Stimulated activated CD4-positive, alpha-beta T cell treated with anti-CD3 and anti-CD28 coated beads, Interleukin-1b, Interleukin-23, amount 100 ng/mL, for 48 hours (primary cell): ENCODE measurements at regions not wholly inside any gene's neighbourhood (a gene's known extent, or its start where the extent isn't known, plus 50 kb on each side); places are given as distances from the start of the nearest gene placed in this dataset.
"Not testable (repeated sequence)": the region's sequence is repeated elsewhere in the genome, so short reads cannot be mapped to it uniquely, and the experiment has no call there.

Experiments used
- DNase-seq: peaks from one replicate; pipeline ENCODE4 v3.0.0-alpha.2; 2020

GRCh38 chr7:9552431-9552830, 1119.0 kb downstream of the NXPH1 start:
- DNase-seq, result not testable (repeated sequence)

- no peak for DNase-seq
These were observed 1124.4 kb downstream of the NXPH1 start for GRCh38 chr7:9557853-9558252.

- DNase-seq, result no peak
These were observed 1142.3 kb downstream of the NXPH1 start for GRCh38 chr7:9575716-9576115.

- no peak for DNase-seq
These were observed 1149.4 kb downstream of the NXPH1 start for GRCh38 chr7:9582824-9583223.

- no peak for DNase-seq
These were observed 1165.0 kb downstream of the NXPH1 start for GRCh38 chr7:9598411-9598810.

- DNase-seq, result no peak
These were observed 1167.6 kb downstream of the NXPH1 start for GRCh38 chr7:9600974-9601373.

- no peak for DNase-seq
These were observed 1169.9 kb downstream of the NXPH1 start for GRCh38 chr7:9603291-9603690.

GRCh38 chr7:9608560-9608959, 1175.2 kb downstream of the NXPH1 start:
- no peak for DNase-seq

- not testable (repeated sequence) for DNase-seq
These were observed 1187.5 kb downstream of the NXPH1 start for GRCh38 chr7:9620899-9621298.

- DNase-seq, result not testable (repeated sequence)
These were observed 1188.0 kb downstream of the NXPH1 start for GRCh38 chr7:9621306-9621902.

- no peak for DNase-seq
These were observed 1188.5 kb downstream of the NXPH1 start for GRCh38 chr7:9621927-9622326.

- DNase-seq, result no peak
These were observed 1192.5 kb downstream of the NXPH1 start for GRCh38 chr7:9625953-9626352.

GRCh38 chr7:9645756-9646155, 1212.3 kb downstream of the NXPH1 start:
- no peak for DNase-seq

- no peak for DNase-seq
These were observed 1223.8 kb downstream of the NXPH1 start for GRCh38 chr7:9657257-9657656.

- no peak for DNase-seq
These were observed 1238.8 kb downstream of the NXPH1 start for GRCh38 chr7:9671979-9672917.

GRCh38 chr7:9680713-9681112, 1247.3 kb downstream of the NXPH1 start:
- no peak for DNase-seq

- DNase-seq, result no peak
These were observed 1247.9 kb downstream of the NXPH1 start for GRCh38 chr7:9681284-9681683.

- no peak for DNase-seq
These were observed 1257.9 kb downstream of the NXPH1 start for GRCh38 chr7:9691286-9691685.

- DNase-seq, result no peak
These were observed 1265.0 kb downstream of the NXPH1 start for GRCh38 chr7:9698375-9698774.

GRCh38 chr7:9709216-9709615, 1264.5 kb upstream of the PHF14 start:
- DNase-seq, result no peak

- no peak for DNase-seq
These were observed 1262.3 kb upstream of the PHF14 start for GRCh38 chr7:9711259-9711918.

- DNase-seq, result no peak
These were observed 1255.5 kb upstream of the PHF14 start for GRCh38 chr7:9718071-9718661.

GRCh38 chr7:9719303-9719702, 1254.4 kb upstream of the PHF14 start:
- DNase-seq, result no peak
